ENCODE measurements at regions not wholly inside any gene's neighbourhood (a gene's known extent, or its start where the extent isn't known, plus 50 kb on each side); places are given as distances from the start of the nearest gene placed in this dataset.

- DNase-seq (ENCODE audit: low spot score), result no peak
These were observed 95.7 kb downstream of the VAPA start for GRCh38 chr18:10009321-10010144.

GRCh38 chr18:10010611-10011015, 96.8 kb downstream of the VAPA start:
- DNase-seq (ENCODE audit: low spot score), result peak; percentile 70

- DNase-seq (ENCODE audit: low spot score), result no peak
These were observed 97.2 kb downstream of the VAPA start for GRCh38 chr18:10011061-10011460.

GRCh38 chr18:10011751-10012150, 97.9 kb downstream of the VAPA start:
- DNase-seq (ENCODE audit: low spot score), result no peak

- DNase-seq (ENCODE audit: low spot score), result no peak
These were observed 98.7 kb downstream of the VAPA start for GRCh38 chr18:10012526-10012925.

GRCh38 chr18:10013621-10014543, 100.1 kb downstream of the VAPA start:
- no peak for DNase-seq (ENCODE audit: low spot score)

GRCh38 chr18:10015288-10015701, 101.5 kb downstream of the VAPA start:
- DNase-seq (ENCODE audit: low spot score), result peak; percentile 33

GRCh38 chr18:10015941-10016819, 102.4 kb downstream of the VAPA start:
- peak; percentile 83 for DNase-seq (ENCODE audit: low spot score)

GRCh38 chr18:10017043-10017442, 103.2 kb downstream of the VAPA start:
- DNase-seq (ENCODE audit: low spot score), result no peak

- DNase-seq (ENCODE audit: low spot score), result no peak
These were observed 104.5 kb downstream of the VAPA start for GRCh38 chr18:10018289-10018688.

- no peak for DNase-seq (ENCODE audit: low spot score)
These were observed 106.4 kb downstream of the VAPA start for GRCh38 chr18:10020171-10020570.

- no peak for DNase-seq (ENCODE audit: low spot score)
These were observed 108.5 kb downstream of the VAPA start for GRCh38 chr18:10022365-10022764.

GRCh38 chr18:10023853-10024570, 110.2 kb downstream of the VAPA start:
- no peak for DNase-seq (ENCODE audit: low spot score)

GRCh38 chr18:10025711-10026670, 112.2 kb downstream of the VAPA start:
- DNase-seq (ENCODE audit: low spot score), result no peak

- no peak for DNase-seq (ENCODE audit: low spot score)
These were observed 113.2 kb downstream of the VAPA start for GRCh38 chr18:10027031-10027430.

GRCh38 chr18:10027461-10027860, 113.6 kb downstream of the VAPA start:
- no peak for DNase-seq (ENCODE audit: low spot score)

- no peak for DNase-seq (ENCODE audit: low spot score)
These were observed 115.9 kb downstream of the VAPA start for GRCh38 chr18:10029711-10030110.

GRCh38 chr18:10030816-10031541, 117.2 kb downstream of the VAPA start:
- DNase-seq (ENCODE audit: low spot score), result no peak

- DNase-seq (ENCODE audit: low spot score), result no peak
These were observed 118.7 kb downstream of the VAPA start for GRCh38 chr18:10032331-10033015.
